Right cardiac atrium (tissue), 5 donors: ENCODE measurements at regions not wholly inside any gene's neighbourhood (a gene's known extent, or its start where the extent isn't known, plus 50 kb on each side); places are given as distances from the start of the nearest gene placed in this dataset.
"Not testable (repeated sequence)": the region's sequence is repeated elsewhere in the genome, so short reads cannot be mapped to it uniquely, and the experiment has no call there.

Experiments
- ATAC-seq, 2 donors: fragments of 200-7000 bp; cut with Tn5 transposase; one replicate each; pipeline versions ENCODE4 v1.8.0 to v1.9.1; 2020; ENCODE audit warnings: moderate library complexity in 2 of 2, mild to moderate bottlenecking in 1 of 2
- DNase-seq, 3 donors: peaks; one replicate each; pipeline ENCODE4 v3.0.0-alpha.2; 2020
- H3K27ac ChIP-seq: one replicate; pipeline ENCODE4 v1.5.1; 2013; ENCODE audit warnings: mild to moderate bottlenecking, low read length, control low read depth, moderate library complexity
- H3K27me3 ChIP-seq: one replicate; pipeline ENCODE4 v1.6.1; 2013; ENCODE audit not compliant: control insufficient read depth, insufficient read depth
- H3K4me1 ChIP-seq: one replicate; pipeline ENCODE4 v1.6.1; 2013; ENCODE audit warnings: low read length; ENCODE audit not compliant: control insufficient read depth, insufficient read depth
- H3K4me3 ChIP-seq: one replicate; pipeline ENCODE4 v1.5.1; 2013; ENCODE audit warnings: low read length, control low read depth
- H3K9me3 ChIP-seq: one replicate; pipeline ENCODE4 v1.6.1; 2013; ENCODE audit warnings: low read length; ENCODE audit not compliant: control insufficient read depth
- WGBS: extraction: QIAGEN DNeasy Blood & Tissue Kit; methylation state at CpG from one replicate; pipeline ENCODE4 v1.1.7; 2013; 5-methylcytosine and 5-hydroxymethylcytosine counted together
- intact Hi-C, 4 donors: fragments of 100-400 bp; cut with DNase I; formaldehyde crosslinking; loops; one replicate each; pipeline versions ENCODE4 v1.11.0 to v1.14.0; 2022 to 2023
- donor health status: healthy with polysubstance abuse.
- donor health status: DM: no; HTN: yes; CAD: no.
- donor health status: DM: no; HTN: no; CAD: no.
- donor health status: DM: no; HTN: yes; CAD: no; lungs with severe emphysema.
- donor health status: DM: yes; HTN: yes; CAD: no.

DNA sequence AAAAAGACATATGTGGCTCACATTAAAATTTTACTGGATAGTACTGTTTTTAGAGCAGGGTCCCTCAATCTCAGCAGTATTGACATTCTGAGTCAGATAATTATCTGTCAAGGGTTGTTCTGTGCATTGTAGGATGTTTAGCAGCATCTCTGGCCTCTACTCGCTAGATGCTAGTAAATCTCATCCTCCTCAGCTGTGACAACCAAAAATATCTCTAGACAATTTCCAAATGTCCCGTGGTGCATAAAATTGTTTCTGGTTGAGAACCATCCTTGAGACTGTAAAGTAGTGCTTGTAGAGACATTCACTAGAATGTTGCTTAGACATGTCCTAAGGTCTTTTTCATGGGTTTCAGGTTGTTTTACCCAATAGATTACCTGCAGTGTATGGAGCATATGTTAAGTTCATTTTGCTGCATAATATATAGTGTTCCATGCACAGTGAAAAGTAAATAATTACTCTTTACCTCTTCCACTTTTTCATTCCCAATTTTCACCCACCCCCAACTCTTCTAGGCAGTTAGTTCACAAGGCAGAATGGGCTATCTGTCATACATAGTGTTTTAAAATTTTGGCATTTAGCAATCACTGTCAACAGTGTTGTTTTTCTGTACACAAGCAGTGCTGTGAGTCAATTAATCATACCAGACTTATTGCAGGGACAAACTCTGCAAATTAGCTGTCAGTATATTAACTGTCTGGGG, 200.2 kb upstream of the SLC38A2 start:
- Histone ChIP-seq H3K9me3 (no peaks in the 10 kb centered on the region), H3K27ac (no peak overlapping the region), H3K27me3 (no peaks in the 10 kb centered on the region), H3K4me3 (no peak overlapping the region), H3K4me1 (no peaks in the 10 kb centered on the region)
- DNase-seq, result no peak
- intact Hi-C loops, result no loop called here
- 57% methylated on average over 2 of the region's 2 CpGs for WGBS
- ATAC-seq, result no peak

DNA sequence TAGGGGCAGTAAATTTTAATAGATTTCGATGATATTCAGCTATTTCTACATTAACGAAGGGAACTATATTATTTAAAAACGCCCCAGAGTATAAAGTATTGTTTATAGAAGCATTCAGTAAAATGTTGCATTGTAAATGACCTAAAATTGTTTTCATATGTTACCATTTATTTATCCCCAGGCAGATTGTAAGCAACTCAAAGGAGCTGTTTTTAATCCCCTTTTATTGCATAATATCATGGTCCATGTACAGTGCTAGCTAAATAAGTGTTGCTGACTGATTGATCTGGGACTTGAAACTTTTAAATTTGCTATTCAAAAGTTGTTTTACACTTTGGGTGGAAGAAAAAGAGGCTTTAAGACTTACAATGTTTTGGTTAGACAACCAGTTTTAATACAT, 199.0 kb upstream of the SLC38A2 start:
- no peaks in the 10 kb centered on the region for H3K4me1 ChIP-seq
- no peaks in the 10 kb centered on the region for H3K9me3 ChIP-seq
- H3K4me3 ChIP-seq, result no peak overlapping the region
- no peak for DNase-seq
- H3K27ac ChIP-seq, result no peak overlapping the region
- intact Hi-C loops, result no loop called here
- no peaks in the 10 kb centered on the region for H3K27me3 ChIP-seq
- 93% methylated on average over 3 of the region's 3 CpGs for WGBS
- ATAC-seq, result no peak

DNA sequence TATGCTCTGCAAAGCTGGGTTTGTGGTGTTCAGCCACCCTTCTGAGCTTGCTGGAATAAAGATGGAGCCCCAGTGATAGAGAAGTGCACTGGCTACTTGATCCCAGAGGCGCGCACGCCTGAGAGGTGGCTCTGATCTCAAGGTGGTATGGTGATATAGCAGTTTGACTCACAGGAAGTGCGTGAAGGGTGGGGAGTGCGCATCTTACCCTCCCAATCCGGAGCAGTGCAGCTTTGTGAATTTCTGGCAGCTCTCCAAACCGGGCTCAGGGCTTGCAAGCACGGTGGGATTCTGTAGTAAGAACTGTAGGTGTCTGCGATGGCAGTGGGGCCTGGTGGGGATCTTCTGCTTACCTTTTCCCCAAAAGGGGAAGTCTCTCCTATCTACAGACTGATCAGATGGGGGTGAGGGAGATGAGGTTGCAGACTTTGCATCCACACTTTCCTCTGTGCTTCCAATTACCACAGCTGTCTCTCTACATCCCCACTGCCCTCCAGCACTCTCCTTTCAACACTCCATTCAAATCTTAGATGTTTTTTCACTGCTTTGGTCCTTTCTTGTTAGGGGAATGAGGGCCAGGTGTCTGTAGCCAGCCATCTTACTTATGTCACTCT, 197.4 kb upstream of the SLC38A2 start:
- no peaks in the 10 kb centered on the region for H3K9me3 ChIP-seq
- H3K27ac ChIP-seq, result no peak overlapping the region
- DNase-seq, result peak in 1 of 3 donors; percentile 20
- WGBS, result 86% methylated on average over 9 of the region's 9 CpGs
- ATAC-seq, result peak in 1 of 2 donors; percentile 36
- no peak overlapping the region for H3K4me3 ChIP-seq
- H3K27me3 ChIP-seq, result no peaks in the 10 kb centered on the region
- no peaks in the 10 kb centered on the region for H3K4me1 ChIP-seq
- intact Hi-C loops, result no loop called here

DNA sequence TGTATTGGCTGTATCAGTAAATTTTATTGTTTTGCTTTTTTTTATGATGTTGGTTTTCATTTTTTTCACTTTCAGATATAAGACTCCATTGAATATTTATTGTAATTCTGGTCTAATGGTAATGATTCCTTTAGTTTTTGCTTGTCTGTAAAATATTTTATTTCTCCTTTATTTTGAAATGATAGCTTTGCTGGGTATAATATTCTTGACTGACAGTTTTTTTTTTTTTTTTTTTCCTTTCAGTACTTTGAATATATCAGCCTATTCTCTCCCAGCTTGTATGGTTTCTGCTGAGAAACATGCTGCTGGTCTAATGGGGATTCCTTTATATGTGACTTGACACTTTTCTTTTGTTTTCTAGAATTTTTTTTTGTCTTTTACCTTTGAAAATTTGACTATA, 195.1 kb upstream of the SLC38A2 start:
- Histone ChIP-seq H3K27ac (no peak overlapping the region), H3K4me1 (no peaks in the 10 kb centered on the region), H3K4me3 (no peak overlapping the region), H3K9me3 (no peaks in the 10 kb centered on the region), H3K27me3 (no peaks in the 10 kb centered on the region)
- ATAC-seq (no peak), DNase-seq (no peak)
- intact Hi-C loops, result no loop called here

DNA sequence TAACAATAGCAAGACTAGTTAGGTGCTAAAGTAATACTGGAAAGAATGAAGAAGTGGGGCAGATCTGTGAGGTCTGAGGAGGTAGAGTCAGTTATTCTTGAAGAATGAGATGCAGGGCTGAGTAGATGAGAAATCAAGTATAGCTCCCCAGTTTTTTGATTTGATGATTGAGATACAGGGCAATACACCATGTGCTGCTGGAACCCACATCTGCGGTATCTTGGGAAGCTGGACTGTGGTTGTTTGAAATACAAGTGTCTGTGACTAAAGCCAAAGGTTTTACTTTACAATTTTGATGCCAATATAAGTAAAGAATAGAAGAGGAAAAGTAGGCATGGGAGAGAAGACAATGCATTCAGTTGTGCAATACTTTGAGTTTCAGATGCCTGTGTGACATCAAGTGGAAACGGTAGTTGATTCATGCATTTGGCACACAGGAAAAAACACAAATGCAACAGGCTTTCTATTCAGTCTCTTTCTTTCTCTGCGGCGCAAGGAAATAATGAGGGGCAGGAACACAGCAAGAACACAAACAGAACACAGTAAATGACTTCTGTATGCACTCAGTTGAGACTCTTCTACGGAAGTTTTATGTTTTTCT, 190.2 kb upstream of the SLC38A2 start:
- H3K9me3 ChIP-seq, result no peaks in the 10 kb centered on the region
- H3K4me1 ChIP-seq, result no peaks in the 10 kb centered on the region
- H3K27ac ChIP-seq, result no peak overlapping the region
- no peaks in the 10 kb centered on the region for H3K27me3 ChIP-seq
- H3K4me3 ChIP-seq, result no peak overlapping the region
- peak in 1 of 2 donors; percentile 45 for ATAC-seq
- DNase-seq, result no peak
- intact Hi-C loops, result no loop called here
- WGBS, result 64% methylated on average over 5 of the region's 5 CpGs

DNA sequence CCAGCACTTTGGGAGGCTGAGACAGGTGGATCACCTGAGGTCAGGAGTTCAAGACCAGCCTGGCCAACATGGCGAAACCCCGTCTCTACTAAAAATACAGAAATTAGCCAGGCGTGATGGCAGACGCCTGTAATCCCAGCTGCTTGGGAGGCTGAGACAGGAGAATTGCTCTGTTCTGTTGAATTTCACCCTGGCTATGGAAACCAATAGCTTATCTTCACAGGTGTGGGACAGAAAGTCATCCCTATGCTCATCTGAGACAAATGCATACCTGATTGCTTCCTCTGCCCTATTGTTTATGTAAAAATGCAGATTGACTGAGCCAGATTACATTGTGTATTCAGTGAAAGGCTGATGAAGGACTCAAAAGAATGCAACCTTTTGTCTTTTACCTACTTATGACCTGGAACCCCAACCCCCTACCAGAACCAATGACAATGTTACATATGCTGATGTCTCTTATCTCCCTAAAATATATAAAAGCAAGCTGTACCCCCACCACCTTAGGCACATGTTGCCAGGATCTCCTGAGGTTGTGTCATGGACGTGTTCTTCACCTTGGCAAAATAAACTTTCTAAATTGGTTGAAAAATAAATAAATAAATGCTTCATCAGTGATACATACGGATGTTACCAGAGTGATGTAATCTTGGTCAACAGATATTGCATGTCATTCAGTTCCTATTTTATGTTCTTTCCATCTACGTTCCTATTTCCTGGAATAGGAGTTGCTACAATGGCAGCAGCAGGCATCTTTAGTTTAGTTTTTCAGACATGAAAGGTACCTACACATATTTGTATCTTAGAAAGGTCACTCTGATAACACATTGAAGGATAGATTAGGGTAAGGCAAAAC, 189.4 kb upstream of the SLC38A2 start:
- intact Hi-C loops, ATAC-seq, H3K27ac ChIP-seq, H3K4me3 ChIP-seq, DNase-seq, H3K4me1 ChIP-seq, H3K9me3 ChIP-seq, H3K27me3 ChIP-seq: not testable (repeated sequence)
- WGBS, result 82% methylated on average over 7 of the region's 7 CpGs

DNA sequence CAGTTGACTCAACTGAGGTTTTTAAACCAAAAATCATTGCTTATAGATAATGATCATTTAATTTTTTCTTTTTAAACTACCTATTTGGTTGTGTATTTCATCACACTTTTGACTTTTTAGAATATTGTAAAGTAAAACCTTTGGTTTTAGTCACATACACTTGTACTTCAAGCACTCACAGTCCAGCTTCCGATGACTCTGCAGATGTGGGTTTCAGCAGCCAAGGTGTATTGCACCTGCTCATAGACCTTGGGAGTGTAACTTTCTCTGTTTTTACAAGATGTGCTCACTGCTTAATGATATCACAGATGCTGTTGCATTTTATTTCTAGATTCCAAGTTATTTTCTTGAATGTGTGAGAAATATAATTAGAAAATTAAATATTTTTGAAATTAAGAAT, 188.3 kb upstream of the SLC38A2 start:
- Histone ChIP-seq H3K9me3 (no peaks in the 10 kb centered on the region), H3K4me1 (no peaks in the 10 kb centered on the region), H3K27ac (no peak overlapping the region), H3K4me3 (no peak overlapping the region), H3K27me3 (no peaks in the 10 kb centered on the region)
- 95% methylated on average over 1 of the region's 1 CpG for WGBS
- ATAC-seq, result no peak
- intact Hi-C loops, result no loop called here
- DNase-seq, result no peak

DNA sequence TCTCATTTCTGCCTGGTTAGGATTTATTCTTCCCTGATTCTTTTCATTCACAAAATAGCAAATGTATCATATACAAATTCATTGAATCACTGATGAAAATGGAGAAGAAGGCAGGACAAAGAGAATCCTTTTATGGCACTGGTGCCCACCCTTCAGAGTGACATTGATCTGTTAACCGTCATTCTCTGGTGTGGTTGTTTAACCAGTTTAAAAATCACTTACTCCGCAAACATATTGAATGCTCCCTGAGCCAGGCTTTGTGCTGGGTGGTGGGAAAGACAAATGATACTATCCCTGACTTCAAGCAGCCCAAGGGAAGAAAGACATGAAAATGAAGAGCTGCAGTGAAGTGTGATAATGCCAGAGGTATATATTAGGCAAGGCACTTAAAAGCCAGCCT, 187.5 kb upstream of the SLC38A2 start:
- Histone ChIP-seq H3K4me3 (no peak overlapping the region), H3K27ac (no peak overlapping the region), H3K27me3 (no peaks in the 10 kb centered on the region), H3K4me1 (no peaks in the 10 kb centered on the region), H3K9me3 (no peaks in the 10 kb centered on the region)
- DNase-seq, result no peak
- WGBS, result 91% methylated on average over 2 of the region's 2 CpGs
- ATAC-seq, result no peak
- intact Hi-C loops, result no loop called here

DNA sequence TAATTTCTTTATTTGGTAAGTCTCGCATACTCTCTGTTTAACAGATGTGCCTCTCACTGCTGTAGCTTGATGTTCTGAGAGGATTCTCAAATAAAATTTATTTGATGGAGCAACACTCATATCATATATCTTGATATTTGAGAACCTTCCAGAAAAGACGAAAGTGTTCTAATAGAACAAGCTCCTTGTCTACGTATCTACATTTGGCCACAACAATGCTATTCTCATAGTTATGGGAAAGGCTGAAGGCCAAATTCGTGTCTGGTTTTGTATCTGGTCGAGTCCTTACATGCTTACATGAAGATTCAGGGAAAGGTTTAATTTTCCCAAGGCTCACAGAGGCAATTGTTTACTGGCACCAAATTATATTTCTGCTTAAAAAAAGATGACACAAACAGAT, 186.7 kb upstream of the SLC38A2 start:
- WGBS, result 61% methylated on average over 5 of the region's 5 CpGs
- H3K4me1 ChIP-seq, result no peaks in the 10 kb centered on the region
- no peaks in the 10 kb centered on the region for H3K27me3 ChIP-seq
- H3K9me3 ChIP-seq, result no peaks in the 10 kb centered on the region
- ATAC-seq (no peak), DNase-seq (no peak)
- intact Hi-C loops, result loop anchor here in 1 of 4 donors (5.0 kb wide), 1 partner anchor 98 kb away; no protein-coding TSS in a partner anchor
- H3K4me3 ChIP-seq, result no peak overlapping the region
- no peak overlapping the region for H3K27ac ChIP-seq

DNA sequence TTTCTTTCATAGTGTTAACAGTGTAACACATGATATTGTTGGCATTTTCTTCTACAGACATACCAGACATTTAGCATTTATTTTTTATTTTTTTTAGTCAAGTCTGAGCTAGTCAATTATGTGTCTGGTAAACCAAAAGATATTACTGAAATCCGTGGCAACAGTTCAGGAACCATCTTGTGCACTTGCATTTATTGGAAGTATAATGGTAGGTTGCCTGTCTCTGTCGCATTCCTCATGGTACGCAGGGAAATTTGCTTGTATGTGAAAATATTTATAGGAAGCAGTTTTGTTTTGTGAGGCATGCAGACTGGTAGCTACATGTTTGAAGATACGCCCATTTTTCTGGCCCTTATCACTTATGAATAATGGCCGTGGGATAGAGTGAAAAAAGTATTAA, 186.1 kb upstream of the SLC38A2 start:
- no peaks in the 10 kb centered on the region for H3K4me1 ChIP-seq
- 80% methylated on average over 5 of the region's 5 CpGs for WGBS
- no peak for ATAC-seq

More for the DNA sequence above, 186.1 kb upstream of the SLC38A2 start:
- DNase-seq, result no peak
- Histone ChIP-seq H3K27ac (no peak overlapping the region), H3K4me3 (no peak overlapping the region), H3K9me3 (no peaks in the 10 kb centered on the region), H3K27me3 (no peaks in the 10 kb centered on the region)
- intact Hi-C loops, result loop anchor here in 1 of 4 donors (5.0 kb wide), 1 partner anchor 99 kb away; no protein-coding TSS in a partner anchor
